VCaP (cell line): ENCODE measurements at regions not wholly inside any gene's neighbourhood (a gene's known extent, or its start where the extent isn't known, plus 50 kb on each side); places are given as distances from the start of the nearest gene placed in this dataset.
A peak's percentile ranks its signal among the peaks of the same experiment; 100 is the strongest.

Source experiments
- H3K27ac ChIP-seq: fragments of 450-650 bp; 2 replicates; pipeline ENCODE4 v1.5.1; 2017
- TF ChIP-seq, protein P1 (sequence below): fragments of 450-650 bp; conservative IDR thresholded peaks from 2 replicates; pipeline ENCODE4 v1.5.1; 2017; ENCODE audit warnings: mild to moderate bottlenecking, moderate library complexity

DNA sequence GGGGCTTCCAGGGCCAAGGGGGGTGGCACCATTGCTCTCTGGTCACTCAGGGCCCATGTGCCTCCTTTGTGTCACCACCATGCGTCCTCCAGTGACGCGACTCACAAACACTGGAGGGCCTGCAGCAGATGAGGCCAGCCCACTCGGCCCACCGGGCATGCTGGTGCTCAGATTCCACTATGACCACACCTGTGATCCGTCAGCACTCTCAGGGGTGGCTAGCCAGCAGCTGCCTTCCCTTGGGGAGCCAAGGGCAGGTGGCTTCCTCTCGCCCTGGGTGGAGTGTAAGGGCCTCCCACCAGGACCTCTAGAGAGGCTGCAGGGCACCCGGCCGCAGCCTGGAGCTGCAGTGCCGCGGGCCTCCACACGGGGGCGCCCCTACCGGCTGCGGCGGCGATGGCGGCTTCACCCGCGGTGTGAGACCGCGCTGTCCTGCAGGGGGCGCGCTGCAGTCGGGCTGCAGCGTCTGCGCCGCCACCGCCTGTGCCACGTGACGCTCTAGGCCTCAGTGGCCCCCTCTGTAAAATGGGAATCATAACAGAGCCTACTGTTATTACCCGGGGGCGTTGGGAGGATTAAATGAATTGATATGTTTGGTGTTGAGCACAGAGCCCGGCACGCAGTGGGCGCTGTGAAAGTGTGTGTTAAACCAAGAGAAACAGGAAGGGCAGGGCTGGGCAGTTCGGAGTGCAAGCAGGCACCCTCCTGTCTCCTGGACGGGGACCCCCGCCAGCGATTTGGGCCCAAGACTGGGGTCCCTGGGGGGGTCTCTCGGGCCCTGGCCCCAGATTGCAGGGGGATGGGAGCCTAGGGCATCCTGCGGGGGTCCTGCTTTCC is 192.4 kb upstream of the GSE1 start:
- TF ChIP-seq, protein P1, sequence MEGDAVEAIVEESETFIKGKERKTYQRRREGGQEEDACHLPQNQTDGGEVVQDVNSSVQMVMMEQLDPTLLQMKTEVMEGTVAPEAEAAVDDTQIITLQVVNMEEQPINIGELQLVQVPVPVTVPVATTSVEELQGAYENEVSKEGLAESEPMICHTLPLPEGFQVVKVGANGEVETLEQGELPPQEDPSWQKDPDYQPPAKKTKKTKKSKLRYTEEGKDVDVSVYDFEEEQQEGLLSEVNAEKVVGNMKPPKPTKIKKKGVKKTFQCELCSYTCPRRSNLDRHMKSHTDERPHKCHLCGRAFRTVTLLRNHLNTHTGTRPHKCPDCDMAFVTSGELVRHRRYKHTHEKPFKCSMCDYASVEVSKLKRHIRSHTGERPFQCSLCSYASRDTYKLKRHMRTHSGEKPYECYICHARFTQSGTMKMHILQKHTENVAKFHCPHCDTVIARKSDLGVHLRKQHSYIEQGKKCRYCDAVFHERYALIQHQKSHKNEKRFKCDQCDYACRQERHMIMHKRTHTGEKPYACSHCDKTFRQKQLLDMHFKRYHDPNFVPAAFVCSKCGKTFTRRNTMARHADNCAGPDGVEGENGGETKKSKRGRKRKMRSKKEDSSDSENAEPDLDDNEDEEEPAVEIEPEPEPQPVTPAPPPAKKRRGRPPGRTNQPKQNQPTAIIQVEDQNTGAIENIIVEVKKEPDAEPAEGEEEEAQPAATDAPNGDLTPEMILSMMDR, result peak; percentile 81
- no peak overlapping the region for H3K27ac ChIP-seq

DNA sequence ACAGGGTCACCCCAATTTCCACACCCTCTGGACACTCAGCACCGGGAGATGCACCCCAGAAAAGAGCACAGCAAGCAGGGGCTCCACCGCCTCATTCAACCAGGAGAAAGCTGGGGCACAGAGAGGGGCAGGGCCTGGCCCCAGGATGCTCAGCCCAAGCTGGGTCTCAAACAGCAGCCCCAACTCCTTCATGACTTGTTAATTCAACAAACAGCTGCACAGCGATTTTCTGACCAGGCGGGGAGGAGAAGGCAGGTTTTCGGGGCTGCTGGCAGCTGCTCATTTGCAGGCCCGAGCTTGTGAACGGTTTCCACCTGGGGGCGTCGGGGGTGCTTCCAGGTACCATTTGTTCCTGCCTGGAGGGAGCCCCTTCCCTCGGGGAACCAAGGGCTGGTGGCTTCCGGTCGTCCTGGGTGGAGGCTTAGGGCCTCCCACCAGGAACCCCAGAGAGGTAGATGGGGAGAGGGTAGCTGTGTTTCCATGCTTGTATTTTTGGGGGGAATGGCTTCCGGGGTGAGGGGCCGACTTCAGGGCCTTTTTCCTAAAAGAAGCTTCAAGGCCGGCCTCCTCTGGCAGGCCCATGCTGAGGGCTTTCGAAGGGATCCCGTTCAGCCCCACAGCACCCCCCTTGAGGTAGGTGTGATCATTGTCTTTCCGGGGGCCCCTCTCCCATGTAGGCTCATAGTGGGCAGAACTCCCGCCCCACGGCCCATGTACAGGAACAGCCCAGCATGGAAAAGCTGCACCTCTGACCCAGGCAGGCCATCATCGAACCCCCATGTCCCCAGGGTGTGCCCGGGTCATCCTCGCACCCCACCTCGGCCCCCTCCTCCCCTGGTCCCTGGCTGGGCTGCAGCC is 191.6 kb upstream of the GSE1 start:
- H3K27ac ChIP-seq, result no peak overlapping the region
- TF ChIP-seq, protein P1, result no peak

DNA sequence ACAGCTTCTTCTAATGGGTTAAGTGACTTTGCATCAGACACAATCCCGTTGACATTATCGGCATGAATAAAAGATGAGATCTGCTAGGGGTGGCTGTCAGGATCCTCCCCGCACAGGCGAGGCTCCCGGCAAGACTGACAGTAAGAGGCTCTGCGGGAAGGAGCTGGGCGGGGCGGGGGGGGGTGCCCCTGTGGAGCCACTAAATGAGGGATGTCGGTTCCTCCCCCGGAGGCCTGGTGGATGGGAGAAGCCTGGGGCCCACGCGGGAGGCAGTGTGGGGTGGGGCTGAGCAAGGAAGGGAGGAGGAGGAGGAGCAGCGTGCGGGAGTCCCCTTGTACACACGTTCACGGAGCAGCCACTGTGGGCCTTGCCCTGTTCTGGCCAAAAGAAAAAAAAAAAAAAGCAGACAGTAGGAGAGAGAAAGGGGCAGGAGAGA is 190.9 kb upstream of the GSE1 start:
- no peak overlapping the region for H3K27ac ChIP-seq
- TF ChIP-seq, protein P1, result no peak

DNA sequence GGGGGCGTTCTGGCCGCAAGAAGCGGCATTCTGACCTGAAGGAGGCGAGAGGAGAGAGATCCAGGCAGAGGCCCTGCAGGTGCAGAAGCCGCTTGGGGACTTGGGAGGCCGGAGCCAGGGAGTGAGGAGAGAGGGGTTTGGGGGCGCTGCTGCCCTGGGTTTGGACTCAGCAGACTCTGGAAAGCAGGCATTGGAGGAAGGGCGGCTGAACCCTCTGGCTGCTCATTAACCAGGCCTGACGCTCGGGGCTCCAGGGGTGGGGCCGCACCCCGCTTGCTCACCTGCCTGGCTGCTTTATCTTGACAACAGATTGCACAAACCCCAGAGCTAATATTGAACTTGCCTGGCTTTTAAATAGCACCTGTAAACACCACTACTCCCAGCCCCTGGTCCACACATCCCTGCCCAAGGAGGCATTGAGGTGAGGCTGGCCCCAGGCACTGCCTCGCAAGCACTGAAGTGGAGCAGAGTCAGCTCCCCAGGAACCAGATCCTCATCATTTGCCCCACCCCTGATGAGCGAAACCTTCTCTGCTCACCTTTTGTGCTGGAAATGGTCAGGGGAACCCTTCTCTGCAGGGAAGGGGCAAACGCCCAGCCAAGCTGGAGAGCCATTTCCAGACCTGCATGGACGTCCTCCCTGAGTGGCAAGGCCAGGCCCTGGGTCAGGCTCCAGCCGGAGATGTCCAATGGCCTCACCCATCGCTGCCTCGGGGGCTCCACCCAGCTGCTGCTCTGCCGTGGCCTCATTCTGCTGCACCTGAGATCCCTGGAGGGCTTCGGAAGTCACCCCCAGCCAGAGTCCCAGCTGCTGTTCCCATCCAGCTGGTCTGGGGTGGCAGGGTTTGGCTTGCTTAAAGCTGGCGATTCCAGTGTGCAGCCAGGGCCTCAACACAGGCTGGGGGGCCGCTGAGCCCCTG is 190.2 kb upstream of the GSE1 start:
- TF ChIP-seq, protein P1, result no peak
- H3K27ac ChIP-seq, result no peak overlapping the region

DNA sequence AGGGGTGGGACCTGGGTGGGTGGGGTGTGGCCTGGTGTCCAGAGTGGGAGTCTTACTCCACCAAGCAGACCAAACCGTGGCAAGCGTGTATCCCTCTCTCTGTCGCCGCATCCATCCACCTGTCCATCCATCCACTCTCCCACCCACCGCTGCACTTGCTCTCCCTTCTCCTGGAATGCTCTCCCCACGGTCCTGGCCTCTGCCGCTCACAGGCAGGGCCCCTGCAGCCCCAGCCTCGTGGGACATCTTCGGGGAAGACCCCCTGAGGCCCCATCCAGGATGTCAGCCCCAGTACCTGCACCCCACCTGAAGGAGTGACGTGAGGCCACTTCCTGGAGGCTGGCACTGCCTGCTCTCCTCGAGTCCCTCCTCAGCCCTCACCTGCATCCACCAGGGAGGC is 189.5 kb upstream of the GSE1 start:
- no peak overlapping the region for H3K27ac ChIP-seq
- TF ChIP-seq, protein P1, result no peak

DNA sequence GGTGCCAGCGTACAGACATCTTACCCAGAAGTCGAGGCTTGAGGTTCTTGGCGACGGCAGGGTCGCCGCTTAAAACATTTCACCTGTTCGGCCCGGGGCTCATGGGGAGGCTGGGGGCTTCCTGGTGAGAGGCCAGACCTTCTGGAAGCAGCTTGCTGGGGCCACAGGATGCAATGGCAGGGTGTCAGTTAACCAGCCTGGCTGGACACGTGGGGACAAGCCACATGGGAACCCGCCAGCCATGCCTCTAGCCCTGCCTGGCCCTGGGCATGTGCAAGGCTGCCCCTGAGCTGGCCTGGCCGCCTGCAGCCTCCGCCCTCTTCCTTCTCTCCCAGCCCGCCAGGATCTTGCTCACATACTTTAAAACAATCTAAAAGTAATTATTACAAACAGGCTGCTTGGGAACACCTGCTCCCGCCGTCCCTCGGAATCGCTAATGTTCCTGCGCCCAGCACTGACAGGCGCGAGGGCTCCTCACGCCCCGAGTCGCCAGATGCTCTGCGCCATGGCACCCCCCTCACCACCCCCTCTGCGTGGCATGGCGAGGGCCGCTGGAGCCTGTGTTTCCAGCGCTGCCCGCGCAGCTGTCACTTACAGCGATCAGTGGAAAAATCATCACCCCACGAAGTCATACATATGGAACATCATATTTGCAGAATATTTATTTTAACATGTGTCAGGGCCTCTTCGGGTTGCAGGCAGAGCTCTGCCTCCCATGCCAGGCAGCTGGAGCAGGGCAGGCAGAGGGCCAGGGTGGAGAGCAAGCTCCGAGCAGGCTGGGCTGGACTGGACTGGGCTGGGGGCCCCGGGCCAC is 188.7 kb upstream of the GSE1 start:
- H3K27ac ChIP-seq, result no peak overlapping the region
- TF ChIP-seq, protein P1, result no peak
